GM19035 (cell line): ENCODE measurements at regions not wholly inside any gene's neighbourhood (a gene's known extent, or its start where the extent isn't known, plus 50 kb on each side); places are given as distances from the start of the nearest gene placed in this dataset.
"Not testable (repeated sequence)": the region's sequence is repeated elsewhere in the genome, so short reads cannot be mapped to it uniquely, and the experiment has no call there.

ENCODE experiments used
- ATAC-seq: cut with Tn5 transposase; IDR thresholded peaks from one replicate; pipeline ENCODE4 v1.9.1; 2021; ENCODE audit not compliant: unreplicated experiment

- no peak for ATAC-seq
These were observed 53.7 kb upstream of the SMIM15 start for GRCh38 chr5:61215996-61216395.

- no peak for ATAC-seq
These were observed 54.5 kb upstream of the SMIM15 start for GRCh38 chr5:61216741-61217140.

- no peak for ATAC-seq
These were observed 54.9 kb upstream of the SMIM15 start for GRCh38 chr5:61217214-61217613.

- ATAC-seq: no peak
These were observed 66.0 kb upstream of the SMIM15 start for GRCh38 chr5:61228229-61228628.

GRCh38 chr5:61228691-61229280, 66.5 kb upstream of the SMIM15 start:
- ATAC-seq: peak; percentile 80

- no peak for ATAC-seq
These were observed 67.1 kb upstream of the SMIM15 start for GRCh38 chr5:61229416-61229815.

- no peak for ATAC-seq
These were observed 68.2 kb upstream of the SMIM15 start for GRCh38 chr5:61230492-61230891.

GRCh38 chr5:61231813-61232212, 69.5 kb upstream of the SMIM15 start:
- ATAC-seq: no peak

GRCh38 chr5:61232490-61233050, 70.3 kb upstream of the SMIM15 start:
- ATAC-seq: no peak

GRCh38 chr5:61234019-61234418, 71.8 kb upstream of the SMIM15 start:
- no peak for ATAC-seq

GRCh38 chr5:61236715-61237114, 74.4 kb upstream of the SMIM15 start:
- ATAC-seq: not testable (repeated sequence)

- no peak for ATAC-seq
These were observed 83.2 kb upstream of the SMIM15 start for GRCh38 chr5:61245486-61245885.

- no peak for ATAC-seq
These were observed 83.7 kb upstream of the SMIM15 start for GRCh38 chr5:61245936-61246335.

- ATAC-seq: no peak
These were observed 84.6 kb upstream of the SMIM15 start for GRCh38 chr5:61246768-61247307.

- no peak for ATAC-seq
These were observed 80.0 kb upstream of the ZSWIM6 start for GRCh38 chr5:61251874-61252642.

- no peak for ATAC-seq
These were observed 79.5 kb upstream of the ZSWIM6 start for GRCh38 chr5:61252643-61252925.

GRCh38 chr5:61253547-61253946, 78.5 kb upstream of the ZSWIM6 start:
- ATAC-seq: no peak

GRCh38 chr5:61254969-61255555, 77.0 kb upstream of the ZSWIM6 start:
- ATAC-seq: no peak

GRCh38 chr5:61256474-61256873, 75.6 kb upstream of the ZSWIM6 start:
- ATAC-seq: no peak

- no peak for ATAC-seq
These were observed 74.6 kb upstream of the ZSWIM6 start for GRCh38 chr5:61257421-61257820.

- no peak for ATAC-seq
These were observed 70.9 kb upstream of the ZSWIM6 start for GRCh38 chr5:61261136-61261535.

- ATAC-seq: no peak
These were observed 70.0 kb upstream of the ZSWIM6 start for GRCh38 chr5:61262080-61262479.
